ENCODE measurements at regions not wholly inside any gene's neighbourhood (a gene's known extent, or its start where the extent isn't known, plus 50 kb on each side); places are given as distances from the start of the nearest gene placed in this dataset.

GRCh38 chr4:34309383-34309906 lies 1934.9 kb downstream of the ARAP2 start:
- TF ChIP-seq, protein P1, sequence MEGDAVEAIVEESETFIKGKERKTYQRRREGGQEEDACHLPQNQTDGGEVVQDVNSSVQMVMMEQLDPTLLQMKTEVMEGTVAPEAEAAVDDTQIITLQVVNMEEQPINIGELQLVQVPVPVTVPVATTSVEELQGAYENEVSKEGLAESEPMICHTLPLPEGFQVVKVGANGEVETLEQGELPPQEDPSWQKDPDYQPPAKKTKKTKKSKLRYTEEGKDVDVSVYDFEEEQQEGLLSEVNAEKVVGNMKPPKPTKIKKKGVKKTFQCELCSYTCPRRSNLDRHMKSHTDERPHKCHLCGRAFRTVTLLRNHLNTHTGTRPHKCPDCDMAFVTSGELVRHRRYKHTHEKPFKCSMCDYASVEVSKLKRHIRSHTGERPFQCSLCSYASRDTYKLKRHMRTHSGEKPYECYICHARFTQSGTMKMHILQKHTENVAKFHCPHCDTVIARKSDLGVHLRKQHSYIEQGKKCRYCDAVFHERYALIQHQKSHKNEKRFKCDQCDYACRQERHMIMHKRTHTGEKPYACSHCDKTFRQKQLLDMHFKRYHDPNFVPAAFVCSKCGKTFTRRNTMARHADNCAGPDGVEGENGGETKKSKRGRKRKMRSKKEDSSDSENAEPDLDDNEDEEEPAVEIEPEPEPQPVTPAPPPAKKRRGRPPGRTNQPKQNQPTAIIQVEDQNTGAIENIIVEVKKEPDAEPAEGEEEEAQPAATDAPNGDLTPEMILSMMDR (IDR thresholded peaks at IDR 0.05; ENCODE audit: poor library complexity) = no peak
- TF ChIP-seq EZH2 (IDR thresholded peaks at IDR 0.05; ENCODE audit: borderline replicate concordance) = no peak
